GM21576 (cell line): ENCODE measurements at regions not wholly inside any gene's neighbourhood (a gene's known extent, or its start where the extent isn't known, plus 50 kb on each side); places are given as distances from the start of the nearest gene placed in this dataset.

Experiments used
- ATAC-seq: cut with Tn5 transposase; IDR thresholded peaks from one replicate; pipeline ENCODE4 v1.9.1; 2021; ENCODE audit warnings: mild to moderate bottlenecking, moderate library complexity; ENCODE audit not compliant: unreplicated experiment

- no peak for ATAC-seq
These were observed 1331.2 kb upstream of the GBE1 start for GRCh38 chr3:83092521-83093221.

DNA sequence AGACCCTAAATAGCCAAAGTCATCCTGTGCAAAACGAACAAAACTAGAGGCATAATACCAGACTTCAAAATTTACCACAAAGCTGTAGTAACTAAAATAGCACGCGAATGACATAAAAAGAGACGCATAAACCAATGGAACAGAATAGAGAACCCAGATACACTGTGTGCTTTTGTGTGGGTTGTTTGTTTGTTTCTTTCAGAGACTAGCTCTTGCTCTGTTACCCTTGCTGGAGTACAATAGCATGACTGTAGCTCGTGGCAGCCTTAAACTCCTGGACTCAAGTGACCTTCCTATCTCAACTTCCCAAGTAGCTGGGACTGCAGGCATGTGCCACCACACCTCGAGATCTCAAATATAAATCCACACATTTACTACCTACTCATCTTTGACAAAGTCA lies 1314.6 kb upstream of the GBE1 start:
- no peak for ATAC-seq

DNA sequence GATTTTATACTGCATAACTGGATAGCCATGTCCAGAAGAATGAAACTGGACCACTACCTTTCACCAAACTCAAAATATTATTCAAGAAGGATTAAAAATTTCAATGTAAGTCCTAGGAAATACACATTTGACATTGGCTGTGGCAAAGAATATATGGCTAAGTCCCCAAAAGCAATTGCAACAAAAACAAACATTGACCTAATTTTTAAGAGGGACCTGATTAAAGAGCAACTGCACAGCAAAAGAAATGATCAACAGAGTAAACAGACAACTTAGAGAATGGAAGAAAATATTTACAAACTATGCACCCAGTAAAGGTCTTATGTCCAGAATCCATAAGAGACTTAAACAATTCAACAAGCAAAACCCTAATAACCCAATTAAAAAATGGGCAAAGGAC lies 1313.0 kb upstream of the GBE1 start:
- ATAC-seq: no peak

GRCh38 chr3:83065851-83066460 lies 1304.5 kb upstream of the GBE1 start:
- no peak for ATAC-seq

GRCh38 chr3:83063446-83063845 lies 1302.0 kb upstream of the GBE1 start:
- no peak for ATAC-seq

DNA sequence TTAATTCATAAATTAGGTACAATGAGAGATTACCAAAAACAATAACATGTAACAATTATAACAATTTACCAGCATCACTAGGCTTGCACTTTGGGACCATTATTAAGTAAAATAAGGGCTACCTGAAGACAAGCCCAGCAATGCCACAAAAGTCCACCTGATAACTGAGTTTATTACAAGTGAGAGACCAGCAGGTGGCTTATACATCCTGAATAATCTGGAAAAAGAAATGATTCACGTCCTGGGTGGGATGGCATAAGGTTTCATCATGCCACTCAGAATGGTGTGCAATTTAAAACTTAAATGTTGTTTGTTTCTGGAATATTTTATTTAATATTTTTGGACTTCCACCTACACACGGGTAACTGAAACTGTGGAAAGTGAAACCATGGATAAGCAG lies 1287.1 kb upstream of the GBE1 start:
- no peak for ATAC-seq

- no peak for ATAC-seq
These were observed 1278.0 kb upstream of the GBE1 start for GRCh38 chr3:83039422-83039821.

GRCh38 chr3:83035704-83036010 lies 1274.2 kb upstream of the GBE1 start:
- ATAC-seq: no peak

- ATAC-seq: no peak
These were observed 1273.6 kb upstream of the GBE1 start for GRCh38 chr3:83034806-83035703.

DNA sequence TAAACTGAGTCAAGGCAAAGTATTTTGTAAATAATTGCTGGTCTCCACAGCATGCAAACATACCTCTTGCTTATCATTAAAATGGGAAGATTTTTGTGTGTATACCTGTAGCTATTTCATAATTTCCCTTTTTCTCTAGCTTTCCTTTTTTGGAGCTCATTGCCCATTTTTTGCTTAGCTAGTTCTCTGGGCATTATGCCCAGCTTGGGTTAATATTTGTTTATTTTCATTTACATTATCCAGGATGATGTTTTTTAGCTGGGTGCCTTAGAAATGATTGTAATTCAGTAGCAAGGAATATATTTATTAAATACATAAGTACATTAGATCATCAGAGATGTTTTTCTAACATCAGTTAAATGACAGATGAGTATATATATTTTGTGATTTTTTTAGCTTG lies 1271.7 kb upstream of the GBE1 start:
- no peak for ATAC-seq

DNA sequence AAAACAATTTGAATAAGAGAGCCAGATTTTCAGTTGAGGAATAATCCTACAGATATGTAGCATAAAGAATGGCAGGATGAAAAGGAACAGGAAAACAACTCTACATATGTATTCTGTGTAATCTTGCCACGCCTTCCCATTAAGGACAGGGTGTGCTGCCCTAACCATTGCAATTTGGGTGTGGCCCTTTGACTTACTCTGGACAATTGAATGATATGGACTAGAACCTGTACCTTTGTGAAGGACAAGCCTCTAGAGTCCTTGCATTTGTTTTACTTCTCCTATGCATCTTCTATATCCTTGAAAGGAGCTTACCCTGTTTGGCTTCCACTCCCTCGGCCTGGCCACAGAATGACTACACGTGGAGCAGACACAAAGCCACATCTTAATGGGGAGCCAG lies 1261.6 kb upstream of the GBE1 start:
- no peak for ATAC-seq

DNA sequence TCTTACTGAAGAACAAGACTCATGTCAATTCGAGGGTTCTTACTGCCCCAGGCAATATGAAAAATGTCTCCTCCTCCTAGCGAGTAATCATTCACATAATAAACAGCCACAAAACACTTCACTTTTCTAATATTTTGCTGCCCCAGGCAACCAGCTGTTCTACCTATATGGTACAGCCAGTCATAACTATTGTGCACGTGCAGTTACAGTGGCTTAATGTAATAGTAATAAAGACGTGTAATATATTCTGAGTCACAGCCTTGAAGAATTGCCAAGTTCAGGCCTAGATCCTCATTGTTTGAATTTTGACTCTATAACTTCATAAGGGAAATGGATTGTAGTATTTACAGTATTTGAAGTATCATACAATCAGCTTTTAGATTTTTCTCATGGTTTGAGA lies 1250.0 kb upstream of the GBE1 start:
- ATAC-seq: no peak

DNA sequence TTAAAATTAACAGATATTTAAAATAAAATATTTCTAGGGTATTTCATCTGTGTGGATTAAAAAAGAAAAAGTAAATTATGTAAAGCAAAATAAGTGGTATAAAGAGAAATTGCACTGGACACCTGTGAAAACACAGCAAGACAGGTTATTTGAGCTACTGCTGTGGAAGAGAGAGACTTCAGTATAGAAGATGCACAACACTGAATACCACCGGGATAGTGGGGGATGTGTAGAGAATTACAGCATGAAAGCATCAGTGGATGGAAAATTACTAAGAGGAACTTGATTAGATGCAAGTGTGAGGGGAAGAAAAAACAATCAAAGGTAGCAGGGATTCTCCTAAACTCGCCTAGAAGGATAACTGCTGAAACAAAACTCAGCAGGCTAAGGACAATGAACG lies 1242.5 kb upstream of the GBE1 start:
- no peak for ATAC-seq

GRCh38 chr3:83002869-83003445 lies 1241.5 kb upstream of the GBE1 start:
- ATAC-seq: no peak

DNA sequence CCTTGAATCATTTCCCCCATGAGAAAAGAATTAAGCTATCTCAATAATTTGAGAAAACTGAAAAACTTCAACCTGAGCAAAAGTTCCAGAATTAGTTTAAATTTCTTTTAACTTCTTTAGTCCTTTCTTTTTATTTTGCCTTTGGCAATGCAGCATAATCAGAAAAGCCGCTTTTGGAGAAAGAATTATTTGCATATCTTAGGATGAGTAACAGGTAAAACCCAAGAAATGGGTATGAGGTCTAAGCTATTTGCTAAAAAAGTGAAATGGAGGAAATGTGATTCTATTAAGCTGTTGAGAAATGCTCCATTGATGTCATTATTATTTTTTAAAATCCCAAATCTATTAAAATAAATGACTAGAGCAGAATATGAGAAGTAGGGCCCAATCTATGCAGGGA lies 1238.3 kb upstream of the GBE1 start:
- no peak for ATAC-seq

GRCh38 chr3:82978368-82978767 lies 1216.9 kb upstream of the GBE1 start:
- no peak for ATAC-seq

GRCh38 chr3:82977871-82978270 lies 1216.4 kb upstream of the GBE1 start:
- no peak for ATAC-seq

DNA sequence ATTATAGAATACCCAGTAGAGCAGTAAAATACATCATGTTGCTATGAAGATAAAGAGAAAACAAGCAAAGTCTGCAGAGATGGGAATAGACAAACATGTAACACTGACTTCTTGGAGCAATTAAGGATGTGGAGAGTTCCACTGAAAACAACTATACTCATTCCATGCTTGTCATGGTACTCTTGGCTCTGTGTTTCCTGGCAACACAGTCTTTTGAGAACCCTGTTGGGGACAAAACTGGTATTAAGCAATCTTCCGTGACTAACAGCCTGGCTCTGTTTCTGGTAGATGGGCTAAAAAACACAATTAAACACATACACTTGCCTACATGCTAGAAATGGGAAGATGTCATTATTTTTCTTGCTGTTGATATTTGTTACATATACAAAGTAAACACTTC lies 1212.3 kb upstream of the GBE1 start:
- ATAC-seq: no peak

GRCh38 chr3:82960379-82960778 lies 1198.9 kb upstream of the GBE1 start:
- ATAC-seq: no peak

GRCh38 chr3:82957696-82958095 lies 1196.3 kb upstream of the GBE1 start:
- ATAC-seq: no peak

GRCh38 chr3:82957079-82957478 lies 1195.6 kb upstream of the GBE1 start:
- no peak for ATAC-seq

GRCh38 chr3:82954486-82954885 lies 1193.0 kb upstream of the GBE1 start:
- ATAC-seq: no peak
